HG03439 (cell line): ENCODE measurements at regions not wholly inside any gene's neighbourhood (a gene's known extent, or its start where the extent isn't known, plus 50 kb on each side); places are given as distances from the start of the nearest gene placed in this dataset.

Experiments used
- ATAC-seq: cut with Tn5 transposase; IDR thresholded peaks from one replicate; pipeline ENCODE4 v1.9.1; 2021; ENCODE audit warnings: mild to moderate bottlenecking, moderate library complexity; ENCODE audit not compliant: unreplicated experiment

- ATAC-seq, result no peak
Measured at GRCh38 chr20:16220826-16221225, 352.4 kb downstream of the KIF16B start.

DNA sequence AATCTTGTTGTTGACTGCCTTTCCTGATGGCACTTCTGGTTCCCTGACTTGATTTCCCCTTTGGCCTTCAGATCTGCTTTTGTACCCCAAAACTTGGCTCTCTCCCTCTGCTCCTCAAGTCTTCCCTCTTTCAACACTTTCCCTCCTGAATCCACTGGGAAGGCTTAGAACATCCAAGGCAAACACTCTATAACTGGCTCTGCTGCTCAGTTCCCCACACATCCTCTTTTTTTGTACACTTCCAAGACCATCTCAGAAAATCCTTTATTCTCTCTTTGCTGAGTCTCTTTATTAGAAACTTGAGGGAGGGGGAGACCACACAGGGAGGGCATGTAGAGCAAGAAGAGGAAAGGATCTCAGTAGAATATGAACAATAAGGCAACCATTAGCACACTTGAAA lies 354.1 kb downstream of the KIF16B start:
- no peak for ATAC-seq

- no peak for ATAC-seq
Measured at GRCh38 chr20:16216914-16217230, 356.4 kb downstream of the KIF16B start.

DNA sequence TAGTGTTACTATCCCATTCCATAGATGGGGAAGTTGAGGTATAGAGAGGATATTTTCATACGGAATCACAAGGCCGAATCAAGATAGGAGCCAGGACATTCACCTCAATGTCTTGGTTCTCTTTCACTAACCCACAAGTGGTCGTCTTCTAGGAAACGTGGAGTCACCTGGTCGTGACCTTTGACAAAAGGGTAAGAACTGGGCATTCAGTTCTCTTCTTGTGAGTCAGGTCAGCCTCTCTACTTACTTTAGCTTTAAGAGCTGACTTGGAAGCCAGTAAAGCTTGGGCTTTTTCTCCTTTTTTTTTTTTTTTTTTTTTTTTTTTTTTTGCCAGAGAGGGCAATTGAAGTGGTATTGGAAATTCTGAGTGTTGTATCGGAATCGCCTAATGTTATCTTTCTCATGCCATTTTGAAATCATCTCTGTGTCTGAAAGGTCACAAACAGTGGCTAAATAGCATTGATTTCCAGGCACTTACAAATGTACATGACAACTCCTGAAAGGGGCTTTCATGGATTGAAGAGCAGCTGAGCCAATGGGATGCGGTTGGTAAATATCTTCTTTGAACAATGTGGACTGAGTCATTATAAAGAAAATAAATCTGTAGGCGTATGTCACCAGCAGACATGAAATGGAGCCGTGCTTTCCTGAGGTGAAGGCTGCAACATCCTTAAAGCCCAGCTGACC lies 356.9 kb downstream of the KIF16B start:
- no peak for ATAC-seq

GRCh38 chr20:16215041-16215440 lies 358.2 kb downstream of the KIF16B start:
- ATAC-seq, result no peak

- no peak for ATAC-seq
Measured at GRCh38 chr20:16212790-16213189, 360.5 kb downstream of the KIF16B start.

GRCh38 chr20:16209951-16210361 lies 363.3 kb downstream of the KIF16B start:
- no peak for ATAC-seq

GRCh38 chr20:16209357-16209756 lies 363.9 kb downstream of the KIF16B start:
- no peak for ATAC-seq

DNA sequence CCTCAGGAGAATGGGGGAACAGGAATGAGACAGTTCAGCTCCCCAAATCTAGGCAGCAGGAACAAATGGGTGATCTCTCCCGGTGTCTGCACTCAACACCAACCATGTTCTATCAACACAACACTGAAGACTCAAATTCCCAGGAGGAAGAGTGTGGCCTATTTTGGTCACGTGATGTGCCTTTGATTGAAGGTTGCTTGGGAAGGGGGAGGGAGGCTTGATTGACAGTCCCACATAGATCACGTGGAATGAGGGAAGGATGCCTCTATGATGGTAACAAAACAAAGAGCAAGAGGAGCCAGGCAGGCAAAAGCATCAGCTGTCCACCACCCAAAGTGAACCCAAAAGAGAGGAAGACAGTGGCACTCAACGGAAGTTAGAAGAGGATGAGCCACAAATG lies 364.8 kb downstream of the KIF16B start:
- ATAC-seq, result no peak

DNA sequence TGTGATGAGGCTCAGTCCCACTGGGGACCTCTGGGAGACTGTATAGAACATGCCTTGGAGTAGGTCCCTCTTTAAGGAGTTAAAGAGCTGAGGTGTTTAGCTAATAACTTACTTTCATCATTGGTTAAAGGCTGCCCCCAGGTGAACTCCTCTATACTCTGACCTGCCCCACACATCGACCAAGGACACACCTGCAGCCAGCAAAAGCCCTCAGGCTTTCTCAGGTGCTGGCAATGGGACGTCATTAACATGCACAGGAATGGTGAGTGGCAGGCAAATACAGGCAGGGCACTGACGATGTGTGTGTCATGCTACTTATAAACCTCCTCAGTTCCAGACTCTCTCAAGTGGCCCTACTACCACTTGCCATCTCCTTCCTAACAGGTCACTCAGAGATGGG lies 366.4 kb downstream of the KIF16B start:
- no peak for ATAC-seq

GRCh38 chr20:16205507-16205906 lies 367.7 kb downstream of the KIF16B start:
- no peak for ATAC-seq

DNA sequence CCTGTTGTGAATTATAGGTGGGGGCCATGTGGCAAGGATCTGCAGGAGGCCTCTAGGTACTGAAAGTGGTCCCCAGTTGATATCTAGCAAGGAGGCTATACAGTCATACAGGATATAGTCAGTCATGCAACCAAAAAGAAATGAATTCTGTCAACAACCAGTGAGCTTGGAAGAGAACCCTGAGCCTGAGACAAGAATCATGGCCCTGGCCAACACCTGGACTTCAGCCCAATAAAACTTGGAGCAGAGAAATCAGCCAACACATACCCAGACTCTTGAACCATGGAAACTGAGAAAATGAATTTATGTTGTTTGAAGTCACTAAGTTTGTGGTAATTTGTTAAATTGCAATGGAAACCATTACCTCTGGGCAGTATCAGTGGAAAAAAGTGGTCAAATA lies 370.2 kb downstream of the KIF16B start:
- no peak for ATAC-seq

DNA sequence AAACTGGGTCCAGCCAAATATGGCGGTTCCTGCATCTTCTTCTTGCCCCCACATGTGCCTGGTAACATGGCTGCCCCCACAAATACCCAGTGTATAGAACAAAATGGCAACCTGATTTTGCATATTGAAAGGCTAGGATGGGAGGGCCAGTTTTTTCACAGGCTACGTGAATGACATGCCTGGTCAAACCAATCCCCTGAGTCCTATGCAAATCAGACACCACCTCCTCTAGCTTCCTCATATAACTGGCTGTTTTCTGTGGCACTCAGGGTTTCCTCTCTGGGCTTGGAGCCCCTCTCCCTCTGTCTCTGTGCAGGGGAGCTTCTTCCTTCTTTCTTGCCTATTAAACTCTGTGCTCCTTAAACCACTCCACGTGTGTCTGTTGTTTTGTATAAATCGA lies 372.1 kb downstream of the KIF16B start:
- ATAC-seq, result no peak

DNA sequence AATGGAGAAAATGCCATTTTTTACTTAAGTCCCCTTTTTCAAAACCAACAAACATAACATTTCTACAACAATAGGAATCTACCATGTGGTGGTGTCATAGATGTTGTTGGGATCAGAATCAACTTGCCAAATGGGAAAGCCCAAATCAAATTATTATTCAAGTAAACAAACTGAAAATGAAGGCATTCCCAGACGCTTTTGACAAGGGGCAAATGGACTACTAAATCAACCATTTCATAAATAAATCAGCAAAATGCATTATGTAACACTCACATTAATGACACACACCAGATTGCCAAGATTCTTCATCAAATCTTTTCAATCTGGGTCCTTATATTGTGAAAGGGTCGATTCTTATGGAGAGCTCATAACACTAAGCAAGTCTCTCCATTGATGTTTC lies 375.6 kb downstream of the KIF16B start:
- ATAC-seq, result no peak

DNA sequence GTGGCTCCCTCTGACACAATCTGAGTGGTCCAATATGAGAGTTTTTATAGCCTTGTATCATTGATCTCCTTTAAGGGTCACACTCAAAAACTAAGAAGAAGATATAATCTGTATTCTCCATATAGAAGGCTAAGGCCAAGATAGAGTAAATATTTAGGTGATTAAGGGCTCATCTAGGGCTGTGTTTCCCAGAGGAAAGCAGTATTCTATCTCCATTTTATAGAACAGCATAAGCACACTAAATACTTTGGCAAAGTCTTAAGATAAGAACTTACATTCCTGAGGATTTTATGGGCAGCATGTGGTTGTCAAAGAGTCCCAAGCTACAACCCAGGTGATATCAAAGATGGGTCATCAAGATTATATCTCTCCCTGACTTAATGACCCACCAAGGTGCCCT lies 377.6 kb downstream of the KIF16B start:
- no peak for ATAC-seq

GRCh38 chr20:16194617-16195360 lies 378.5 kb downstream of the KIF16B start:
- ATAC-seq, result no peak

- no peak for ATAC-seq
Measured at GRCh38 chr20:16191496-16191895, 381.8 kb downstream of the KIF16B start.

- no peak for ATAC-seq
Measured at GRCh38 chr20:16189371-16189770, 383.9 kb downstream of the KIF16B start.

- no peak for ATAC-seq
Measured at GRCh38 chr20:16187956-16188616, 385.2 kb downstream of the KIF16B start.

GRCh38 chr20:16179919-16180318 lies 393.3 kb downstream of the KIF16B start:
- ATAC-seq, result no peak

- ATAC-seq, result no peak
Measured at GRCh38 chr20:16179371-16179770, 393.9 kb downstream of the KIF16B start.

GRCh38 chr20:16178546-16179135 lies 394.6 kb downstream of the KIF16B start:
- no peak for ATAC-seq
